Esophagus muscularis mucosa (tissue), 4 donors: ENCODE measurements at regions not wholly inside any gene's neighbourhood (a gene's known extent, or its start where the extent isn't known, plus 50 kb on each side); places are given as distances from the start of the nearest gene placed in this dataset.

Experiments
- DNase-seq: peaks from one replicate; pipeline ENCODE4 v3.0.0-alpha.2; 2017; ENCODE audit errors: extremely low spot score
- H3K27ac ChIP-seq, 4 donors: fragments of 200-600 bp; sonication (generic); replicated peaks in 1 of 4; 1 replicate in 3 of 4; 2 replicates in 1 of 4; pipeline ENCODE4 v1.5.1; 2016 to 2019; ENCODE audit warnings: mild to moderate bottlenecking in 1 of 4
- H3K27me3 ChIP-seq, 4 donors: fragments of 200-600 bp; sonication (generic); one replicate each; pipeline versions ENCODE4 v1.5.1 to v1.6.0; 2016 to 2019
- H3K36me3 ChIP-seq, 4 donors: fragments of 200-600 bp; sonication (generic); one replicate each; pipeline ENCODE4 v1.5.1; 2016 to 2019
- H3K4me1 ChIP-seq, 4 donors: fragments of 200-600 bp; sonication (generic); one replicate each; pipeline ENCODE4 v1.5.1; 2016 to 2019
- H3K4me3 ChIP-seq, 4 donors: fragments of 200-600 bp; sonication (generic); 1 replicate in 2 of 4; 2 replicates in 2 of 4; pipeline ENCODE4 v1.5.1; 2016 to 2019; ENCODE audit warnings: mild to moderate bottlenecking in 4 of 4, moderate library complexity in 1 of 4
- H3K9me3 ChIP-seq, 4 donors: fragments of 200-600 bp; sonication (generic); 1 replicate in 3 of 4; 2 replicates in 1 of 4; pipeline ENCODE4 v1.5.1; 2016 to 2019
- EP300 ChIP-seq: sonication (generic); formaldehyde crosslinking; IDR thresholded peaks from one replicate; pipeline ENCODE4 v1.6.1; 2017; ENCODE audit warnings: antibody characterized with exemption
- POLR2A ChIP-seq: fragments of 450-650 bp; IDR thresholded peaks from one replicate; pipeline ENCODE4 v1.6.1; 2017; ENCODE audit warnings: antibody characterized with exemption, moderate library complexity, mild to moderate bottlenecking, low read depth
- POLR2AphosphoS5 ChIP-seq, 2 donors: sonication (generic); formaldehyde crosslinking; IDR thresholded peaks; one replicate each; pipeline ENCODE4 v1.6.1; 2017; ENCODE audit warnings: antibody characterized with exemption in 2 of 2
- WGBS: methylation state at CpG from one replicate; pipeline ENCODE4 v1.1.5; 2018; 5-methylcytosine and 5-hydroxymethylcytosine counted together
- intact Hi-C: fragments of 100-400 bp; cut with DNase I; formaldehyde crosslinking; loops from one replicate; pipeline ENCODE4 v1.15.1; 2023
- TF ChIP-seq, protein P1 (sequence below), 3 experiments: fragments of 200-600 bp in 2 of 3; fragments of 450-650 bp in 1 of 3; sonication (generic) in 2 of 3; IDR thresholded peaks; one replicate each; pipeline ENCODE4 v1.5.1; 2017 to 2019; ENCODE audit warnings: antibody characterized with exemption in 3 of 3, mild to moderate bottlenecking in 2 of 3, moderate library complexity in 1 of 3

DNA sequence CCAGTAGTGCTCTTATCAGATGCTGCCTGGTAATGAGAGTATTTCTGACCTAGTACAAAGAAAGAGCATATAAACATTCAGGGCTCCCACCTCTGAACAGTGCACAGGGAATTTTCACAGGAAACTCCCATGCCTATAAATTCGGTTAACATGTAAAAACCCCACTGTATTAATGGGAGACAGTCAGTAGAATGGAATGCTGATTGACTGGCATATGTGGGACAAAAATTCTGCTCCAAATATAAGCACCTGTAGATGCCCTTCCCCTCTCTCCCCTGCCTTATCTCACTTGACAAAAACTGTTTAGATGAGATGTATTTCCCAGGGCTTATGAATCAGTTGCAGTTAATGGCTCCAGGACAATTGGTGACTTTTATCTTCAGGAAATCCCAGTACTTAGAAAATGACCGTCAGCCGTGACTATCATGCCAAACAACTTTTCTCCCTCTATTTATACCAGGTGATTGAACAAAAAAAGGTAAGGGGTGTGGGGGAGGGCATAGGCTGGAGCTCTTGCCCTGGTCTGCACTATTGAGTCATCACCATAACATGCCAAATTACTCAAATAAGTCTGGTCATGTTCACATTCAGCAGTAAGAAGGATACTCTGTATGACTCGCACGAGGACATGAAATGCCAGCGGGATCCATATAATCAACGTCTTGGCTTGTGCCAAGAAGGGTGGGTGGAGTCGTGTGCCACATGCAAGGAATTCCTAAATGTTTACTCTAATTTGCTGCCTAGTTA is 176.4 kb upstream of the BMP2 start:
- WGBS, result 71% methylated on average over 8 of the region's 8 CpGs
- Histone ChIP-seq H3K4me3 (no peak overlapping the region), H3K27me3 (no peaks in the 10 kb centered on the region), H3K27ac (no peak overlapping the region), H3K4me1 (peaks cover 0 to 7% (median 2%) of the 10 kb centered on the region in 4 donors), H3K36me3 (no peaks in the 10 kb centered on the region), H3K9me3 (no peaks in the 10 kb centered on the region)
- DNase-seq, result no peak
- no peak for TF ChIP-seq POLR2AphosphoS5 (IDR thresholded peaks at IDR 0.05)
- TF ChIP-seq, protein P1, sequence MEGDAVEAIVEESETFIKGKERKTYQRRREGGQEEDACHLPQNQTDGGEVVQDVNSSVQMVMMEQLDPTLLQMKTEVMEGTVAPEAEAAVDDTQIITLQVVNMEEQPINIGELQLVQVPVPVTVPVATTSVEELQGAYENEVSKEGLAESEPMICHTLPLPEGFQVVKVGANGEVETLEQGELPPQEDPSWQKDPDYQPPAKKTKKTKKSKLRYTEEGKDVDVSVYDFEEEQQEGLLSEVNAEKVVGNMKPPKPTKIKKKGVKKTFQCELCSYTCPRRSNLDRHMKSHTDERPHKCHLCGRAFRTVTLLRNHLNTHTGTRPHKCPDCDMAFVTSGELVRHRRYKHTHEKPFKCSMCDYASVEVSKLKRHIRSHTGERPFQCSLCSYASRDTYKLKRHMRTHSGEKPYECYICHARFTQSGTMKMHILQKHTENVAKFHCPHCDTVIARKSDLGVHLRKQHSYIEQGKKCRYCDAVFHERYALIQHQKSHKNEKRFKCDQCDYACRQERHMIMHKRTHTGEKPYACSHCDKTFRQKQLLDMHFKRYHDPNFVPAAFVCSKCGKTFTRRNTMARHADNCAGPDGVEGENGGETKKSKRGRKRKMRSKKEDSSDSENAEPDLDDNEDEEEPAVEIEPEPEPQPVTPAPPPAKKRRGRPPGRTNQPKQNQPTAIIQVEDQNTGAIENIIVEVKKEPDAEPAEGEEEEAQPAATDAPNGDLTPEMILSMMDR (IDR thresholded peaks at IDR 0.05), result no peak
- no peak for TF ChIP-seq EP300
- TF ChIP-seq POLR2A, result no peak
- intact Hi-C loops, result no loop called here

DNA sequence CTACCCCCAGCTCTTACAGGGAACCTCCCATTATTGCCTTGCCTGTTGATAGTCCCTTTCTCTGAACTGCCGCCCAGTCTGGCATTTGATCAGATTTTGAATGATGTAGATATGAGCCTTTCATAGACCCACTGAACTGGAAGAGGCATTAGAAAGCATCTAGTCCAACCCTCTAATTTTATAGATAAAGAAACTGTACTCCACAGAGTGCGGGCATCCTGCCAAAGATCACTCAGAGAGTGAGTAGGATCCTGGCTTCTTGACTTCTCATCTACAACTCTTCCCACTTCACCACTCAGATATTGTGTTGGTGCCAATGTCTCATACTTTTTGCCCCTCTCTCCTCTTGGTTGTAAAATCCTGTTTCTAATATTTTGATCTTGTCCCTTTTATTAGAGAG is 179.2 kb upstream of the BMP2 start:
- no peak overlapping the region for H3K4me3 ChIP-seq
- H3K27me3 ChIP-seq, result no peaks in the 10 kb centered on the region
- WGBS, result 83% methylated on average over 2 of the region's 2 CpGs
- peak; percentile 79 for DNase-seq
- H3K36me3 ChIP-seq, result no peaks in the 10 kb centered on the region
- H3K9me3 ChIP-seq, result no peaks in the 10 kb centered on the region
- no peak overlapping the region for H3K27ac ChIP-seq
- TF ChIP-seq POLR2A (no peak), EP300 (no peak), POLR2AphosphoS5 (IDR thresholded peaks at IDR 0.05) (no peak)
- TF ChIP-seq, protein P1 (IDR thresholded peaks at IDR 0.05), result no peak
- intact Hi-C loops, result no loop called here
- H3K4me1 ChIP-seq, result no peaks in the 10 kb centered on the region

DNA sequence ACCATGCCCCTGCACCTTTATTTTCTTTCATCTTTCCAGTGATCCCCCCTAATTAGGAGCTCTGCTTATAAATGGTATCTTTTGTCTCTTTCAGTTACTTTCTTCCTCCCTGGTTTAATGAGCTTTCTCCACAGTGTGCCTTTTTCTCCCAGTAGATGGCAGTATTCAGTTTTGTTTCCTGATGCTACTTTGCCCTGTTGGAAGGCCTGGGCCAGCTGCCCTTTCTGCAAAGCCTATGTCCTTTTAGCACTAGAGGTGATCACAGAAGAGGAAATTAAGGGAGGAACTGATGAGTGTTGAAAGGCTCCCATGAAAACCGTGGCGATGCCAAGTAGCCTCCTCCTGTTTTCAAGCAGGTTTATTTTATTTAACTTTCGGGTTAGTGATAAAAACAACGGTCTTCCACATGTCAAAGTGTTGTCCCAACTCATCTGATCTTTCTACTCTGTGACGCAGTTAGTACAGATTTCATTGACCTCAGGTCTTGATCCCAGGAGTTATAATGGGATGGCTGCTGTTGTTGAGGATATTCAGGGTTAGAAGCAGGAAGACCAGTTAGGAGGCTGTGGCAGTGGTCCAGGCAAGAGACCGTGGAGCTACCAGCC is 184.2 kb upstream of the BMP2 start:
- H3K36me3 ChIP-seq, result no peaks in the 10 kb centered on the region
- TF ChIP-seq EP300 (no peak), POLR2AphosphoS5 (IDR thresholded peaks at IDR 0.05) (no peak), POLR2A (no peak)
- TF ChIP-seq, protein P1 (IDR thresholded peaks at IDR 0.05), result peak; percentile 18 to 52 (median 27)
- intact Hi-C loops, result no loop called here
- no peaks in the 10 kb centered on the region for H3K4me1 ChIP-seq
- H3K9me3 ChIP-seq, result no peaks in the 10 kb centered on the region
- no peak overlapping the region for H3K27ac ChIP-seq
- H3K4me3 ChIP-seq, result no peak overlapping the region
- no peak for DNase-seq
- 67% methylated on average over 6 of the region's 6 CpGs for WGBS
- no peaks in the 10 kb centered on the region for H3K27me3 ChIP-seq

DNA sequence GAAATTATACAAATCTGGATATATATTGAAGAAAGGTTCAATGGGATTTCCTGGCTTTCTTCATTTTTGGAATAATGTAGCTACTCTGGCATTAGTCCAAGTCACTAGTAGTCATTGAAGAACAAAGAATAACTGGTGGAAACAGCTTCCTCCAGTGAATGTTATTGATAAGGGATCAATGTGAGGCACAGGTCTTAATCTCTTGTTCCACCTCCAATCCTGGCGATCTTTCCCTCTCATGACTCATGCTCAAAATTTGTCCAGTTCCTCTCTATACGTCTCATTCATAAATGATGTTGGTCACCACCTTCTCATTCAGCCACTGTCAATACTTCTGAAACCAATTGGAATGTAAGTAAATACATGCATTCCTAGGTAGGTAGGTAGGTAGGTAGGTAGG is 185.0 kb upstream of the BMP2 start:
- Histone ChIP-seq H3K27ac (no peak overlapping the region), H3K4me3 (no peak overlapping the region), H3K4me1 (no peaks in the 10 kb centered on the region), H3K36me3 (no peaks in the 10 kb centered on the region), H3K9me3 (no peaks in the 10 kb centered on the region), H3K27me3 (no peaks in the 10 kb centered on the region)
- WGBS, result 80% methylated on average over 2 of the region's 2 CpGs
- intact Hi-C loops, result no loop called here
- DNase-seq, result no peak
- no peak for TF ChIP-seq EP300
- TF ChIP-seq POLR2A, result no peak
- TF ChIP-seq POLR2AphosphoS5 (IDR thresholded peaks at IDR 0.05), result no peak
- TF ChIP-seq, protein P1 (IDR thresholded peaks at IDR 0.05), result no peak
